Astrocyte (in vitro differentiated cells and primary cell): ENCODE measurements at regions not wholly inside any gene's neighbourhood (a gene's known extent, or its start where the extent isn't known, plus 50 kb on each side); places are given as distances from the start of the nearest gene placed in this dataset.

Experiments
- EZH2 ChIP-seq: IDR thresholded peaks from 2 replicates; pipeline ENCODE4 v1.6.1; 2012; ENCODE audit warnings: mild to moderate bottlenecking, low read length, inconsistent platforms; ENCODE audit not compliant: insufficient read depth
- TF ChIP-seq, protein P1 (sequence below): IDR thresholded peaks from 2 replicates; pipeline ENCODE4 v1.5.1; 2011; ENCODE audit warnings: low read depth, mild to moderate bottlenecking, inconsistent platforms, low read length, moderate library complexity; ENCODE audit not compliant: insufficient read depth

DNA sequence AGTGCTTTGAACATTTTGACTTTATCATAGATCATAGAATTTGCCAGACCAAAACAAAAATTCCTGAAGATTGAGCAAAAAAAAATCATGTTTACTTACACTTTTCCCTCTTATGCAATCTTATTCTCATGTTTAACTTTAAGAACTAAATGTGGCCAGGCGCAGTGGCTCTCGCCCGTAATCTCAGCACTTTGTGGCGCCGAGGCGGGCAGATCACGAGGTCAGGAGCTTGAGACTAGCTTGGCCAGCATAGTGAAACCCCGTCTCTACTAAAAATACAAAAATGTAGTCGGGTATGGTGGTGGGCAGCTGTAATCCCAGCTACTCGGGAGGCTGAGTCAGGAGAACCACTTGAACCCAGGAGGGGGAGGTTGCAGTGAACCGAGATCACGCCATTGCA is 227.9 kb upstream of the KYNU start:
- TF ChIP-seq, protein P1, sequence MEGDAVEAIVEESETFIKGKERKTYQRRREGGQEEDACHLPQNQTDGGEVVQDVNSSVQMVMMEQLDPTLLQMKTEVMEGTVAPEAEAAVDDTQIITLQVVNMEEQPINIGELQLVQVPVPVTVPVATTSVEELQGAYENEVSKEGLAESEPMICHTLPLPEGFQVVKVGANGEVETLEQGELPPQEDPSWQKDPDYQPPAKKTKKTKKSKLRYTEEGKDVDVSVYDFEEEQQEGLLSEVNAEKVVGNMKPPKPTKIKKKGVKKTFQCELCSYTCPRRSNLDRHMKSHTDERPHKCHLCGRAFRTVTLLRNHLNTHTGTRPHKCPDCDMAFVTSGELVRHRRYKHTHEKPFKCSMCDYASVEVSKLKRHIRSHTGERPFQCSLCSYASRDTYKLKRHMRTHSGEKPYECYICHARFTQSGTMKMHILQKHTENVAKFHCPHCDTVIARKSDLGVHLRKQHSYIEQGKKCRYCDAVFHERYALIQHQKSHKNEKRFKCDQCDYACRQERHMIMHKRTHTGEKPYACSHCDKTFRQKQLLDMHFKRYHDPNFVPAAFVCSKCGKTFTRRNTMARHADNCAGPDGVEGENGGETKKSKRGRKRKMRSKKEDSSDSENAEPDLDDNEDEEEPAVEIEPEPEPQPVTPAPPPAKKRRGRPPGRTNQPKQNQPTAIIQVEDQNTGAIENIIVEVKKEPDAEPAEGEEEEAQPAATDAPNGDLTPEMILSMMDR = no peak
- TF ChIP-seq EZH2 = no peak
